Fibroblast of mammary gland (primary cell): ENCODE measurements at regions not wholly inside any gene's neighbourhood (a gene's known extent, or its start where the extent isn't known, plus 50 kb on each side); places are given as distances from the start of the nearest gene placed in this dataset.

Experiments used
- DNase-seq: peaks from one replicate; pipeline ENCODE4 v3.0.0-alpha.2; 2010; ENCODE audit warnings: low read depth
- H3K4me3 ChIP-seq: 2 replicates; pipeline ENCODE4 v1.5.1; 2011; ENCODE audit warnings: low read depth, mild to moderate bottlenecking, low read length, moderate library complexity; ENCODE audit not compliant: control insufficient read depth
- TF ChIP-seq, protein P1 (sequence below): conservative IDR thresholded peaks from 2 replicates; pipeline ENCODE4 v1.5.1; 2011; ENCODE audit warnings: low read depth, low read length, inconsistent platforms; ENCODE audit not compliant: control insufficient read depth, insufficient read depth

DNA sequence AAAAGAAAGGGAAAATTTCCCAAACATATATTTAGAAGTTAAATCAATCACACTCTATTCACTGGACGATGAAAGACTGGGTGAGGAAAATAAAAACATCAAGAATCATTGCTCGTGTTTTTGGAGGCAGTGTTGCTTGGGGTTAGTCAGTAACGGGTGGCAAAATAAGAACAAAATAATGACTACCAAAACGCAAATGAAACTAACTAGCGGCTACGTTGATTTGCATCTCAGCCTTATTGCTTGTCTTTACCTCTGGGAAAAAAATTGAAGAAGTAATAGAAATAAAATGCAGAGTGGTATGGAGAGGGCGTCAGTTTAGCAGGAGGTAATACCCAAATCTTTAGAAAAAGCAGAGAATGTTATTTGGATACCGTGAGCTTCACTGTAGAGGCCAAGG lies 86.4 kb upstream of the SORBS2 start:
- H3K4me3 ChIP-seq: no peak overlapping the region
- TF ChIP-seq, protein P1, sequence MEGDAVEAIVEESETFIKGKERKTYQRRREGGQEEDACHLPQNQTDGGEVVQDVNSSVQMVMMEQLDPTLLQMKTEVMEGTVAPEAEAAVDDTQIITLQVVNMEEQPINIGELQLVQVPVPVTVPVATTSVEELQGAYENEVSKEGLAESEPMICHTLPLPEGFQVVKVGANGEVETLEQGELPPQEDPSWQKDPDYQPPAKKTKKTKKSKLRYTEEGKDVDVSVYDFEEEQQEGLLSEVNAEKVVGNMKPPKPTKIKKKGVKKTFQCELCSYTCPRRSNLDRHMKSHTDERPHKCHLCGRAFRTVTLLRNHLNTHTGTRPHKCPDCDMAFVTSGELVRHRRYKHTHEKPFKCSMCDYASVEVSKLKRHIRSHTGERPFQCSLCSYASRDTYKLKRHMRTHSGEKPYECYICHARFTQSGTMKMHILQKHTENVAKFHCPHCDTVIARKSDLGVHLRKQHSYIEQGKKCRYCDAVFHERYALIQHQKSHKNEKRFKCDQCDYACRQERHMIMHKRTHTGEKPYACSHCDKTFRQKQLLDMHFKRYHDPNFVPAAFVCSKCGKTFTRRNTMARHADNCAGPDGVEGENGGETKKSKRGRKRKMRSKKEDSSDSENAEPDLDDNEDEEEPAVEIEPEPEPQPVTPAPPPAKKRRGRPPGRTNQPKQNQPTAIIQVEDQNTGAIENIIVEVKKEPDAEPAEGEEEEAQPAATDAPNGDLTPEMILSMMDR: no peak
- DNase-seq: no peak

DNA sequence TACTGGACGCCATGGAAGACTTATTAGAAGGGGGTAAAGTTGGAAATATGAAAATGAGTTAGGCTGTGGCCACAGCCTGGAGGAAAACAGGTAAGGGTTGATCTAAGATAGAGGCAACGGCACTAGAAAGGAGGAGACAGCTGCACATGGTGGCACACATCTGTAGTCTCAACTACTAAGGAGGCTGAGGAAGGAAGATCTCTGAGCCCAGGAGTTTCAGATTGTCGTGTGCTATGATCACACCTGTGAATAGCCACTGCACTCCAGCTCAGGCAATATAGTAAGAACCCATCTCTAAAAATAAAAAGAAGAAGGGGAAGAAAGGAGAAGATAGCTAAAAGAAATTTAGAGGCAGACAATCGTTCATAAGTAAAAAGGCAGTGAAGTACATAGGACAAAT lies 87.8 kb upstream of the SORBS2 start:
- DNase-seq: no peak
- H3K4me3 ChIP-seq: no peak overlapping the region
- TF ChIP-seq, protein P1: no peak

DNA sequence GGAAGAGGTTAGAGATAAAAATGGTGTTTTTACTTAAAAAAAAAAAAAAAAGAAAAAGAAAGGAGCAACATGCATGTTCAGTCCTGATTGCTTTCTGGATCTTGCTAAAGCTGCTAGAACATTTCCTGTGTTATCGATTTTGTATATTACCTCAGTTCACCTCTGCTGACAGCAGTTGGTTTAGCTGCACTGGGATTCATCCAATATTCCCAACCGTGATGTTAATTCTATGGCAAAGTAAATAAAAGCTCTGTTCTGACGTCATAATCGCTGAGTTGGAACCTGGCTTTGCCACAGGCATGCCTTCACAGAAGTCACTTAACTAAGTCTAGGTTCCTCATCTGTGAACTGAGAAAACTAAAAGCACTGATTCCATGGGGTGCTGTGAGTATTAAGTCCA lies 90.7 kb upstream of the SORBS2 start:
- no peak overlapping the region for H3K4me3 ChIP-seq
- TF ChIP-seq, protein P1: no peak
- peak; percentile 34 for DNase-seq

DNA sequence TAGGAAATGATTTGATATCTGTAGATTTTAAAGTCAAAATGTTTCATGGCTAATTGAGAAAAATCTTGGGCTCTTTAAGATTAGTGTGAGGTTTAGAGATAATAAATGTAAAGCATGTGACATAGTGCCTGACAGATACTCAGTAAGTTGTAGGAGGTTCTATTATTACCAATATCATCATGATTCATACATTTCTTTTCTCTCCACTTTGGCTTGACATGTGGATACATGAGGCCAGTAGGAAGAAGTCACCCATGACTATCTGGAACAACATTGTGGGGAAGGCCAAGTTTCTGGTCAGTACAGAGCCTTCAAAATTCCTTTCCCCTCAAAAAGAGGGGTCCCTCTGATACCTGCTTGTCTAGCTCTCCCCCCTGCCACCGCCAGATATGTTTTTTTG lies 91.2 kb upstream of the SORBS2 start:
- DNase-seq: no peak
- no peak overlapping the region for H3K4me3 ChIP-seq
- TF ChIP-seq, protein P1: no peak

DNA sequence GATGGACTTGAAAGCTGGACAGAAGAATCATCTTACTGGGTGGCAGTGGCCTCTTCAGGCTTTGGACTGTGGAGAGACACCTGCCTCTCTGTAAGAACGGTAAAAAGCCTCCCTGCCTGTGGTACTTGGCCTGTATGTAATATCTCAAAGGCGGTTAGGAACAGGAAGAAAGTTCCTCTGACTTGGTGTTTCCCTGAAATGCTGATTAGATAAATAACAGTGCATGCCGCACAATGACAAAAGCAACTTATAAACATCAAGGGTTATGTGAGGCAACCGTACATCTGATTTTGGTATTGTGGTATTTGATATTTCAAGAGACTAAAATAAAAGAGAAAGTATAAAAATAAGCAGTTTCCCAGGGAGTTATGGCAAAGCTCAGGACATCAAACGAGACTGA lies 92.4 kb upstream of the SORBS2 start:
- H3K4me3 ChIP-seq: no peak overlapping the region
- DNase-seq: no peak
- TF ChIP-seq, protein P1: no peak

DNA sequence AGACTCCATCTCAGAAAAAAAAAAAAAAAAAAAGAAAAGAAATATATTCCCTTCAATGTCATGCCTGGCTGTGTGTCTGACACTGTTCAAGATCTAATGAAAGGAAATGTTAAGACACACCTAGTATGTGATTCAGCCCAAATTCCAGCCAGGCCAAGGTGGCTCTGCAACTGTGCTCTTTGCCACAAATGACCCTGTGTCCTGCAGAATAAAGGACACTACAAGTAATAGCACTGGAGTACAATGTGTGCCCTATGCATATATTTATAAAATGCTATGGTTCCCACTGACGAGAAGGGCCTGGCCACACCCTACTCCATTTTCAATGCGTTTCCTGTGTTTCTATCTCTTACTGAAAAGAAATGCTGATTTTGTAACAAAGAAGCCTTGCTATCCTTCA lies 98.0 kb upstream of the SORBS2 start:
- no peak for DNase-seq
- H3K4me3 ChIP-seq: no peak overlapping the region
- TF ChIP-seq, protein P1: no peak

DNA sequence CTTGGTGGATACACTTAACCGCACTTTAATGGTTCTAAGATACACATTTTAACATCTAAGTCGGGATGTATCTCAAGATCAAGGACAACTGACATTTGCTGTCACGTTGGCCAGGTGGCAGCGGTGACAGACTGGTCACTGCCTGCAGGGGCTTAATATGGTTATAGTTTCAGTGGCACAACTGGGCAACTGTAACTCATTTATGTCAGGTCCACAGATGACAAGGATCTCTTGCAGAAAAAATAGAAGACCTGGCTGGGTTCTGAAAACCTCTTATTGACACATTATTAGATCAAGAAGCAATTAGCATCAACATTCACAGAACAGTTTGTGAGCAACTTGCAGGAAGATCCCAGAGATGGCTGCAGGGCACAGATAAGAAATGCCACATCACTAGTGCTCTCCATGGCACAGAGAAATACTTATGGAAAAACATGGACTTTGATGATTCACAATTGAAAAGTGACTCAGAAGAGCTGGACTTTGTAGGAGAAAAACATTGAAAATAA lies 99.6 kb upstream of the SORBS2 start:
- peak; percentile 20 for DNase-seq
- TF ChIP-seq, protein P1: no peak
- H3K4me3 ChIP-seq: no peak overlapping the region
